Neural progenitor cell (in vitro differentiated cells): ENCODE measurements at regions not wholly inside any gene's neighbourhood (a gene's known extent, or its start where the extent isn't known, plus 50 kb on each side); places are given as distances from the start of the nearest gene placed in this dataset. TPM values are rescaled to one million over a fixed set of nuclear protein-coding genes. Genes with fewer than 3 reads are reported as not detected.

ENCODE experiments used
- DNase-seq: peaks from one replicate; pipeline ENCODE4 v3.0.0-alpha.2; 2016; ENCODE audit warnings: low spot score
- H2AFZ ChIP-seq: fragments of 200-600 bp; sonication (generic); replicated peaks from 2 replicates; pipeline ENCODE4 v1.6.1; 2016; ENCODE audit warnings: antibody characterized with exemption
- H3F3A ChIP-seq: fragments of 200-600 bp; sonication (generic); 2 replicates; pipeline ENCODE4 v1.6.1; 2016; ENCODE audit warnings: antibody characterized with exemption, low read depth
- H3K27ac ChIP-seq: fragments of 200-600 bp; sonication (generic); 2 replicates; pipeline ENCODE4 v1.5.1; 2016; ENCODE audit warnings: mild to moderate bottlenecking
- H3K27me3 ChIP-seq: fragments of 200-600 bp; sonication (generic); 2 replicates; pipeline ENCODE4 v1.6.1; 2016; ENCODE audit warnings: mild to moderate bottlenecking, moderate library complexity
- H3K36me3 ChIP-seq: fragments of 200-600 bp; sonication (generic); 2 replicates; pipeline ENCODE4 v1.5.1; 2016
- H3K4me1 ChIP-seq: fragments of 200-600 bp; sonication (generic); 2 replicates; pipeline ENCODE4 v1.6.1; 2016; ENCODE audit warnings: mixed run types
- H3K4me2 ChIP-seq: fragments of 200-600 bp; sonication (generic); 2 replicates; pipeline ENCODE4 v1.6.1; 2016
- H3K4me3 ChIP-seq: fragments of 200-600 bp; sonication (generic); 2 replicates; pipeline ENCODE4 v1.5.1; 2016
- H3K79me2 ChIP-seq: fragments of 200-600 bp; sonication (generic); 2 replicates; pipeline ENCODE4 v1.6.1; 2016; ENCODE audit warnings: low read depth
- H3K9ac ChIP-seq: fragments of 200-600 bp; sonication (generic); 2 replicates; pipeline ENCODE4 v1.6.1; 2016
- H3K9me3 ChIP-seq: fragments of 200-600 bp; sonication (generic); 2 replicates; pipeline ENCODE4 v1.5.1; 2016; ENCODE audit warnings: low read depth
- H4K20me1 ChIP-seq: fragments of 200-600 bp; sonication (generic); 2 replicates; pipeline ENCODE4 v1.6.1; 2016; ENCODE audit warnings: low read depth
- H3K27ac Mint-ChIP-seq: 3 replicates; pipeline ENCODE4 v1.8.0; 2021; ENCODE audit warnings: mixed read lengths
- H3K27me3 Mint-ChIP-seq: 2 replicates; pipeline ENCODE4 v1.8.0; 2022; ENCODE audit warnings: low read depth, mild to moderate bottlenecking, inconsistent platforms, moderate library complexity, mixed read lengths; ENCODE audit not compliant: insufficient read depth
- H3K36me3 Mint-ChIP-seq: 3 replicates; pipeline ENCODE4 v1.8.0; 2021; ENCODE audit warnings: mixed read lengths
- H3K4me1 Mint-ChIP-seq: 3 replicates; pipeline ENCODE4 v1.8.0; 2021; ENCODE audit warnings: mixed read lengths
- H3K4me3 Mint-ChIP-seq: 3 replicates; pipeline ENCODE4 v1.8.0; 2021; ENCODE audit warnings: mild to moderate bottlenecking, moderate library complexity, mixed read lengths
- H3K9me3 Mint-ChIP-seq: 3 replicates; pipeline ENCODE4 v1.8.0; 2020; ENCODE audit warnings: mixed read lengths
- CTCF ChIP-seq: fragments of 200-600 bp; sonication (generic); IDR thresholded peaks from 2 replicates; pipeline ENCODE4 v1.5.1; 2017; ENCODE audit warnings: antibody characterized with exemption, mild to moderate bottlenecking
- EZH2 ChIP-seq: fragments of 200-600 bp; sonication (generic); IDR thresholded peaks from 2 replicates; pipeline ENCODE4 v1.6.1; 2017; ENCODE audit warnings: antibody characterized with exemption, mild to moderate bottlenecking, moderate library complexity
- EZH2phosphoT487 ChIP-seq: fragments of 200-600 bp; sonication (generic); IDR thresholded peaks from 2 replicates; pipeline ENCODE4 v1.6.1; 2017; ENCODE audit warnings: antibody characterized with exemption
- small RNA-seq: library from RNA; depleted of rRNA; stranded (forward); fragments of <200 nt; gene quantifications from one replicate; pipeline ENCODE3, GENCODE V24; 2015

- H3K9me3 Mint-ChIP-seq, result peaks cover 17% of the 10 kb centered on the region
- H3K4me2 ChIP-seq, result no peak overlapping the region
- H4K20me1 ChIP-seq, result no peaks in the 10 kb centered on the region
- no peak overlapping the region for H3K4me3 ChIP-seq
- H3F3A ChIP-seq, result no peaks in the 10 kb centered on the region
- H3K27me3 Mint-ChIP-seq, result peaks cover 3% of the 10 kb centered on the region
- H3K27ac Mint-ChIP-seq, result no peak overlapping the region
- no peaks in the 10 kb centered on the region for H3K9me3 ChIP-seq
- H3K4me3 Mint-ChIP-seq, result no peak overlapping the region
- no peaks in the 10 kb centered on the region for H3K36me3 ChIP-seq
- DNase-seq, result no peak
- peaks cover 3% of the 10 kb centered on the region for H3K36me3 Mint-ChIP-seq
- H3K27ac ChIP-seq, result no peak overlapping the region
- H3K79me2 ChIP-seq, result no peaks in the 10 kb centered on the region
- no peak overlapping the region for H3K9ac ChIP-seq
- no peaks in the 10 kb centered on the region for H3K27me3 ChIP-seq
- no peaks in the 10 kb centered on the region for H3K4me1 Mint-ChIP-seq
- H3K4me1 ChIP-seq, result no peaks in the 10 kb centered on the region
- no peak overlapping the region for H2AFZ ChIP-seq
- TF ChIP-seq EZH2, result no peak
- TF ChIP-seq CTCF, result no peak
- no peak for TF ChIP-seq EZH2phosphoT487
Measured at GRCh38 chr1:164504749-164505148, 54.2 kb upstream of the PBX1 start.

Small RNAs in the stretch of these regions (small RNA-seq; reads per million reads assigned to genes)
- gene RF00012, result not detected
- not detected for gene RNA5SP62
- gene RNA5SP63, result not detected
- gene RNU5F-6P, result not detected
